T-helper 2 cell treated with Interferon-gamma antibody and Interleukin-4, amounts not matched to agents 100 ng/mL and 5 ng/mL, for 36 hours (primary cell): ENCODE measurements at regions not wholly inside any gene's neighbourhood (a gene's known extent, or its start where the extent isn't known, plus 50 kb on each side); places are given as distances from the start of the nearest gene placed in this dataset.

Experiments
- intact Hi-C: fragments of 100-400 bp; cut with micrococcal nuclease; formaldehyde crosslinking; loops from one replicate; pipeline ENCODE4 v1.15.1; 2023

DNA sequence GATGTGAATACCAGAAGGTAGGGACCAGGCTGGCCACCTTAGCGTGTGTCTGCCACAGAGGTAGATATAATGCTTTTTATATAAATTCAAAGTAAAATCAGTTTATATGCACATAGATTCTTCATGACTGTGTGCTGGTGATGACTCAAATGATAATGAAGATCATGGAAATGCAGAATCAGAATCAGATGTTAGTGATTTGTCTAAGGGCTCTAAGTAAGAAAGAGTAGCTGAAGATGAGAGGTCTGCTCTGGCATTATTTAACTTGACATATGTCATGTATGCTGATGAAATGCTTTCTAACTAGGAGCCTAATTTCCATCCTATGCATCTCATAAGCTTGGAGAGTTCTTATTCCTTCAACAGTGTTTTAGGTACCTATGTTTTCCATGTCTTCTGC is 50.3 kb upstream of the DPH6 start:
- intact Hi-C loops = no loop called here

DNA sequence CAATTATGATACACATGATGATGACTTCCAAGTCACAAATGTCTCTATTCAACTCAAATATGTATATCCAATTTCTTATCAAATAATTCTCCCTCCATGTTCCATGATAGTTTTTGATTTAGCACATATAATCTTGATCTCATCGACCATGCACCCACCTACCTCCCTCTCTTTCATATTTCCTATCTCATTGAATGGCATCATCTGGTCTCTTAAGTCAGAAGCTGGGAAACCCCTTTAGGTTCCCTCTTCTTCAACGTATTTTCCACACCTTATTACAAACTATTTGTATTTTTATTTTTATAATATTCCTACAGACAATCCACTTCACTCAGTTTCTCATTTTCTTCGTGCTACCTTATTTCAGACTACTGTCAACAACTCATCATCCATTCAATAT is 56.9 kb upstream of the DPH6 start:
- intact Hi-C loops = no loop called here

DNA sequence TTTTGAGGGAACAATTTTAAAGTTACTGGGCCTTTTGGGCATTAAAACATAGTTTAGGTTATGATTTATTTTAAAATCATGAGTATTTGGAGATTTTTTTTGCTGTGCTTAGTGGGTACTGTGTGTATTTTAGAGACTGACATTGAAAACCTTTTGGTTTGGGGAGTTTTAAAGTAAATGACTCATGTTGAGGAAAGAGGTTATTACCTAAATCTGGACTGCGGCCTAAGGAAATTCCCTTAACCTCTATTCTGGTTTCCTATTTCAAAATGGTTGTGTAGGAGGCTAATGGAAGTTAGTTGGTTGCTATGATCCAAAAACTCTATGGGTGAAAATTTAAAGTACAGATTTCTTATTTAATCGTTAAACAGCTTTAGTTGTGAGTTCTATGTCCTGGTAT is 57.3 kb upstream of the DPH6 start:
- intact Hi-C loops = no loop called here

DNA sequence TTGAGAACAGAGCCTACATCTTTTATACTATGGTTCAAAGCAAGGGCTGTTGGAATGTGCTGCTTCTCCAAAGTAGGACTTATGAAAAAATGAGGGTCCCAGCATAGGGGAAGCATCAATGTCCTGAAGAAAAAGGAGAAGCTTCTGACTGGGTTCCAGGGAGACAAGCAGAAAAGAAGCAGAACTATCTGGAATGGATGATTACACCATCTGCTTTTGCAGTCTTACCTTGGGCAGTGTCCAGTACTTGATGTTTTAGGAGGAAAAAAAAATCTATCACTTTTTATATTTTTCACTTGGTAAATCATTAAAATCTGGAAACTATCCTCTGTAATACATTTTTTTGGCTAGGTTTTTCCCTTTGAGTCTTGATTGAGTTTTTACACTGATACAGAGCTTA is 57.9 kb upstream of the DPH6 start:
- intact Hi-C loops = no loop called here

DNA sequence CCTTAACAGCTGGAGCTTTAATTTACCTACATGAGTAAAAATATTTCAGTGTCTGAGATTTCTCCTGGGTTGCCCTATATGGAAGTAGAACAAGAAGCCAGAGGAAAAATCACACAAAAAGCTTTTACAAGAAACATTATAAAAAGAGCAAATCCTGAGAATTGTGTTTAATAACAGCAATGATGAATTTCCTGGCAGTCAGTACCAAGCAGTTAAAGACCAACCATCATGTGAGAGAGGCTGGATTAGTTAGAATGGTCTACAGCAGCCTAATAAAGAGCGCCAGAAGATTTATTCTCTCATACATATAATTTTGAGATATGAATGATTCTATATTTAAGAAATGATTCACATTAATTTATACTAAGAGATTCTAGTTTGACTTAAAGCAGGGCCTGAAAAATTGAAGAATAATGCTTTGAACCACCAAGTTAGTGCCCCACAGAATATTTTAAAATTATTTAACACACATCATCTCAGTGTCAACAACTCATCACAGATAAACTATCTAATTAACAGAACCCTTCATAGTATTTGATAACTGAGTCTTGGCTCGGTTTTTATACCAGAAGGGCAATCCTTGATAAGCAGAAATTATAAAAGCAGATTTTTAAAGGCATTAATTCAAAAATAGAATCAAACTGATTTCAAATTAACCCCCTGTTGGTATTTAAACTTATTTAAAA is 59.9 kb upstream of the DPH6 start:
- intact Hi-C loops = no loop called here

DNA sequence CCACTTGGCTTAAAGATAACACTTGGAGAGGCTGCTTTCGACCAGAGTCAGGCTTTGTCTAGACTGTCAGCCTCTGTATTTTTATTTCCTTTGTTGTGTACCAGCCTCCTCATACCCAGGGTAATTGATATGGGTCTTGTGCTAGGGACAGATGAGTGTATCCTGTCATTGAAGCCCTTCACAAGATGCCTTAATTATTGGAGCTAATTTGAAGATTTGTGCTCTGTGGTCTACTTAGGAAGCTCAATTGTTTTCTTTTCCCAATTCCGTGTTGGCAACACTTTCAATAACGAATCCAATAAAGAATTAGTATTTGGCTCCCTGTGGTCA is 60.5 kb upstream of the DPH6 start:
- intact Hi-C loops = no loop called here

DNA sequence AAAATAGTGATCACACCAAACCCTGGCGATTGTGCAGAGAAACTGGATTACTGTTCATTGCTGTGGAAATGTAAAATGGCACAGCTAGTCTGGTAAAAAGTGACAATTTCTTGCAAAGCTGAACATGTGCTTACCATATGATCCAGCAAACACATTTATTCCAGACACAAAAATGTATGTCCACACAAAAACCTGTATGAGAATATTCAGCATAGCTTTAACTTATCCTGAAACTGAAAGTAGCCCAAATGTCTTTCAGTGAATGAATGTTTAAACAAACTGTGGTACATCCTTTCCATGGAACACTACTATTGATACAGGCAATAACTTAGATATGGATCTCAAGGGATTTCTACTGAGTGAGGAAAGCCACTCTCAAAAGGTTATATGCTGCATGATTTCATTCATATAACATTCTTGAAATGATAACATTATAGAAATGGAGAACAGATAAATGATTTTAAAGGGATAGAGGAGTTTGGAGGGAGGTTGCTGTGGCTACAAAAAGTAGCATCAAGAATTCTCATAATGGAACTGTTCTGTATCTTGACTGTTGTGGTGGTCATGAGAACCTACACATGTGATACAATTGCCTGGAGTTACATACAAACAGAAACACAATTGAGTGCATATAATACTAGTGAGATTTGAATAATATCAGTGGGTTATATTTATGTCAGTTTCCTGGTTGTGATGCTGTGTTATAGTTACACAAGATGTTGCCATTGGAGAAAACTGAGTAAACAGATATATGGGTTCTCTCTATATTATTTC is 70.7 kb upstream of the DPH6 start:
- intact Hi-C loops = no loop called here

DNA sequence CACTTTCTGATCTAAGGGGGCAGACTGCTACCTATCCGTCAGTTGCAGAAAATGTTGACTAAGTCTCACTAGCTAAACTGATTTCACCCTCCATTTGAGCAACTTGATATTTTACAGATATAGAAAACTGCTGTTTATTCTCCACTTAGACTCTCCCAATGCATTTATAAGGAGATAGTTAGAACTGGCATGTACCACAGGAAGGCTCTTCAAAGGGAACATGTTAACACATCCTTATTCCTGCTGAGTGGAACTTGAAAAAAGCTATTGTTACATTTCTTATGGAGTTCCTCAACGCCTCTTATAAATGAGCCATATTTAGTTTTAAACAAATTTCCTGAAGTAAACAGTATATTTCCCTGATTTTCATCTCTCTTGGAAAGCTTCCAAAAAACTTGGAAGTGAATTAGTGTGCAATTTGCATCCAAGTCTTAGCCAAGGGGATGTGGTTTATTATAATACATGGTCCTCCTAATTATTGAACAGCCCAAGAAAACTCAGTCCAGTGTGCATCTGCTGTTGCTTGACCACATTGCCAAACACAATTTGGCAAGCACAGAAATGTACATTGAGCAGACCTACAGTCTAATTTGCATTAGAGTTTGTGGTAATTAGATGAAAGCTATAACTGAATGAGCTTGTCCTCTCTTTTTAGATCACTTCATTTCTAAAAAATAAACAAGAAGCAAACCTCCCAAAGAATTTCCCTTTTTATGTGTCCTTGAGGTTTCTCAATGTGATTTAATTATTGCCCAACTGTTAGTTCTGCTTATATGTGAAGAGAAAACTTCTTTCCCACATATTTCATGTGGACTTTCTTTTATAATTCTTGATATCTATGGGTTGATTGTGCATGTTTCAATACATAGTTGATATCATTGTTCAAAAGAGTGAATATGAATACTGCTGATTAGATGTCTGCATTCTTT is 72.6 kb upstream of the DPH6 start:
- intact Hi-C loops = no loop called here

DNA sequence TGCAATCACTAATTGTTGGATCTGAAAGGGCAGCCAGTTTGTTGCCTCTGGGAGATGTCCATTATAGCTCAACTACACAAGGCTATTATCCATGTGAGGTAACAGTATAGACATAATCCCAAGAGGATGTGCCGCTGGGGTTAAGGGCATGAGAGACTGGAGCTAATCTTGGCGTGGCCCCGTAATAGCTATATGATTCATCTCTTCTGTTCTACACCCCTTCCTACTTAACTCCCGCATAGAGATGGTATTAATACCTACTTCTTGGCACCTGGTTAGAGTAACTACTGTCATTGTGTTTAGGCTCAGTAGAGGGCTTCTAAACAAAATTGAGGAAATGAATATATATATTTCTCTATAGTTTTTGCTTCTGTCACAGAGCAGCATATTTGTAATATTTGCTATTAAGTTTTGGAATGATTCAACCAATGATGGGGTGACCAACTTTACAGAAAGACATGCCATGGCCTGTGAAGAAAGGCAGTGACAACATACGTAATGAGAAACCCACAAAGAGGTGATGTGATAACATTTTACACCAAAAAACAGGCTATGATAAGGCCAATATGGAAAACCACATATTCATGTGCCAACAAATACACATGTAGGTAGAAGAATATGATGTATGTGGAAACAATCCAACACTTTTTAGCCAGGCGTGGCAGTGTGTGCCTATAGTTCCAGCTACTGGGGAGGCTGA is 76.8 kb upstream of the DPH6 start:
- intact Hi-C loops = no loop called here

DNA sequence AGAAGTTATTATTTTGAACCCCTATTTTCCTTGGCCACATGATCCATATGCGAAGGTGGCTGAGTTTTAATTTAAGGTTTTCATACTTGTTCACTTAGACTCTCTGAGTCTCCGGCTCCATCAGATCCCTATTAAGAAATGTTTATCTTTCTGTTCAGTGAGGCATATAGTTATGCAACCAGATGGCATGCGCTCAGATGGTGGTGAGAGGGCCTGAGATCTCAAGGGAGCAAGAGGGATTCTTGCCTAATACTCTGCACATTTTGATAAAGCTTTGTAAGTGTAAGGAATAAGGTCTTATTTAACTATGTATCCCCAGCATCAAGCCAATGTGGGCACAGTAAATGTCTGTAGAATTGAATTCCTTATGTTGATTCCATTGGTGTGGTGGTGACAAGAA is 78.9 kb upstream of the DPH6 start:
- intact Hi-C loops = no loop called here

DNA sequence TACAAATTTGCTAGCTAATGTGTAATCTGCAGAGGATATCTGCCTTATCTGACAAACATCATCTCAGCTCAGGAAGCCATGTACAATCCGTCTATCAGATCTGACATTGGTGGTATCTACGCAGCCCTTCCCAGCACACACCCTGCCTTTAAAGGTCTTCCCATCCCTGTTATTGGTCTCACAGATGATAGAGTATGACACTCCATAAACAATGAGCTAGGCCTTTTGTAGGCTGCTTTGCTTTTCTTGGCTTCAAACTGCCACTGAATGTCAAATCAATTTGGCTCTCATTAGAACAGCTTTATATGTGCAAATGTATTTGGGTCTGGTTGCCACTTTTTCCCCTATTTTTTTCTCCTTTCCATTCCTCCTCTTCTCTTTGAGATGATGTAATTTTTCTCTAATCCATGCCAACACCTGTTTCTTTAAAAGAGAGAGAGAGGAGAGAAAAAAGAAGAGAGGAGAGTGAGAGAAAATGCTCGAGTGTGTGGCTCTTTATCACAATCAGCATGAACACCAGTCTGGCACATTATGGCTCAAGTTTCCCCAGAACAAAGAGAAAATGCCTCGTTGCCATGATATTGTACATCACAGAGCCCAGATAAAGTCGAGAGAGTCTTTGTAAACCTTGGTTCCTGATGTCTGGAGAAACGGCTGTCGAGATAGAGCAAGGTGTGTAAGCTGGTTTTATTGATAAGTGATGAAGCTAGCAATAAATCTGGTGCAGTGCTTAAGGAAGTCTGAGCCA is 80.8 kb upstream of the DPH6 start:
- intact Hi-C loops = no loop called here

DNA sequence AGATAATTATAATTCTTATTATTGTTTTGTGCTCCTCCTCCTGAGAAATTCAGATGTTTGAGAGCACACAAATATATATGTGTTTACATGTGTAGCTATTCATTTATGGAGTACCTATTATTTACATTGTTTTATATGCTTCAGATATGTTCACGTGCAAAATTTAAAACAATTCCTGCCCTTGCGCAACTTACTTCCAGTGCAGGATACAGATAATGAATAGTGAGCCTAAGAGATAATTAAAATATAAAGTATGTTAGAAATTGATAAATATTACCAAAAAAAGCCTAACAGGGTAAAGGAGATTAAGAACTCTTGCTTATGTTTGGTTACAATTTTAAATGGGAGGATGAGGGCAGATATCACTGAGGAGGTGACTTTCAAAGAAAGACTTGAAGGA is 81.7 kb upstream of the DPH6 start:
- intact Hi-C loops = no loop called here

DNA sequence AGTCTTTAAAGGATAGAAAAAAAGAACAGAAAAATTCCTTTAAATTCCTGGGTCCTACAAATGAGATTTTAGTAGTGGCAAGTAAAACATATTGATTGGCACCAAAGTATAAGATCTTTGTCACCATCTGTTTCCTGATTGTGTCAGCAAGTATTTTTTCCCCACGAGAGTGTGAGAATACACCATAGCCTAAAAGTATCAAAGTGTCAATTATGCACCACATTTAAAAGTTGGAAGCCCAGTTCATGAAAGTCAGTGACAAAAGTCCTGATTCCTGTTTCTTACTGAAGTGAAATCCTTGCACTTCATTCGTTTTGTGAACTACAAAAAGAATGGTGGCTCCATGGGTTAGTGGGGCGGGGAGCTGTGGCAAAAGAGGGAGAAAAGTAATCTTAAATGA is 83.8 kb upstream of the DPH6 start:
- intact Hi-C loops = no loop called here

DNA sequence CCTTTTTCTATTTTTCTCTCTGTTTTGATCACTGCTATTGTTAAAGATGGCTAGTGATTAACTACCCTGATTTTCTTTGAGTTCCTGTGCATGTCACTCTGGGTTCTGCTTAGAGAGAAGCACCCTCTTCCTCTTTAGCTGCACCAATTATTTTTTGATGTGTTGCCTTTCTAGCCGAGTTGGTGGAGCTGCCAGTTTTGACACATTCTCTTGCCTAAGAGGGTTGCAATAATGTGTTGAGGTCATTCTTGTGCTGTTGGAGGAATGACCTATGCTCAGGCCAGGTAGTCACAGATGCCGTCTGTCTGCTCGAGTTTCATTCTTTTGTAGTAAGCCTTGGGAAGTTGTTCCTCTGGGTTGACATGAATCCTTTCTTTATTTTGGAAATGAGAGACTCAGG is 84.6 kb upstream of the DPH6 start:
- intact Hi-C loops = no loop called here

DNA sequence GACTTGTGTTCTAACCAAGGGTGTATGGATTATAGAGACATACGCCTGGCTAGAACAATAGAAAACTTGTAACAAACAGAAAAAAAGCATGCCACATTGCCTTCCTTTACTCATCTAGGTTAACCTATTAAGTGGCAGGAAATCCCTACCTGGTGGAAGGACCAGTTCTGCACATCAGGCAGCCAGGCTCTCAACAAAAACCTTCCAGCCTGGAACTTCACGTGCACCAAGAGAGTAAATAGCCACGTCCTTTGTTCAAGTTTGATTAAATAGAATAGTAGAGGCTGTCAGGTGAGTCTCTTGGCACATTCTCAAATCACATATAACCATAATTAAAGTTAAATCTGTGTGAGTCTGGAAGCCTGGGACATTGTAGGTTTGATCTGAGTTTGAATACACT is 85.0 kb upstream of the DPH6 start:
- intact Hi-C loops = no loop called here

DNA sequence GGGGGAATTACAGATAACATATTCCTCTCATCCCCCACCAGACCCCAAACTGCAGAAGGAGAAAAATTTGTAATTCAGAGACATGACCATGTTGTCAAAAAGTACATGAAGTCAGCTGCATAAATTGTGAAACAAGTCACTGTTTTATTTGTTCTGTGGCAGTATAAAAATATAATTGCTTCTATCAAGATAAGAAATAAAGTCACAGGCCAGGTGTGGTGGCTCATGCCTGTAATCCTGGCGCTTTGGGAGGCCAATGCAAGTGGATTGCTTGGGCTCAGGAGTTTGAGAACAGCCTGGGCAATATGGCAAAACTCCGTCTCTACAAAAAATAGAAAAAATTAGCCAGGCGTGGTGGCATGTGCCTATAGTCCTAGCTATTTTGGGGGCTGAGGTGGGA is 87.7 kb upstream of the DPH6 start:
- intact Hi-C loops = no loop called here

DNA sequence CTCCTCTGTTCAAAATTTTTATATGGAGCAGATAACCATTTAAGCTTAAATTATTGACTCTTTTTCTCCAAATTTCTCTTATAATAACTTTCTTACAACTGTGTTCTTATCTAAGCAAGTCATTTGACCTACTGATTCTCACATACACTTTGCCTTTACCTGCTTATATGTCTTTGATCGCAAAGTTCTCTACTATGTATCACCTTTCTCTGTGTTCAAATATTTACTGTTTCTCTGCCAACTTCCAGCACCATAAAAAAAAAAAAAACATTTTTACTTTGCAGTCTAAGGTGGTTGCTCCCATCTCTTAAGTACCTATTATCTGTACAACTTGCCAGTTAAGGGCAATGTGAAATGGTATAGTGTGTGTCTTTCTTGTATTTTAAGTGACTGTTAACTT is 100.8 kb upstream of the DPH6 start:
- intact Hi-C loops = no loop called here

DNA sequence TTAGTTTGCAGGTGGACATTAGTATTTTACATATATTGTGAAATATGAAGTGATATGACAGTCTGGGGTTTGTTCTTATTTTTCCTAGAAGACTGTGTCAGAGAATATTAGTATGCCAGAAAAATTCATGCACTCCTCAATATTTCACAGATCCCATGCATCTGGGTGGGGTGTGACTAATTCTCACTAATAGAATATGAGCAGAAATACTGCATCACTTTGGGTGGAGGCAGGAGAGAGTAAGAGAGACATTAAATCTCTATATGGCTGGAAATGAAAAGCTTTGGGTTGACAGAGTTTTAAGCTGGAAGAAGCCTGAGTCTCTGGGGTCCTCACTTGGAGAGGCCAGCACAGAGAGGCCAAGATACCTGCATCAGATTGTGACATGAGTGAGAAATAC is 101.3 kb upstream of the DPH6 start:
- intact Hi-C loops = no loop called here

DNA sequence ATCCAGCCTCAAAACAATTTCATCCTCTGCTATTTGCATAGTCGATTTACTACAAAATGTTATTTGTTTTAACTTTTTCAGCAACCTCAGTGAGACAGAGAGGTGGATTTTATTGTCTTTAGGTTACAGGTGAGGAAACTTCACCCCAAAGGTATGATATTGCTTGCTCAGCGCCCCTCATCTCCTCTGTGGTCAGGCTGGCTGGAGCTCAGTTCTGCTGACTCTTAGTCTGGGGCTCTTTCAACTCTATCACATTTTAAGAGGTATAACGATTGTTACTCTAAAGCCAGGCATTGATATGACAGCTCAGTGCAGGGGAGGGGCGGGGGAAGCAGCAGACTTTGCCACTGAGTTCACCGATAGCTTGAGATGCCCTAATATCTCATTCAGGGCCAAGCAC is 103.0 kb upstream of the DPH6 start:
- intact Hi-C loops = no loop called here

DNA sequence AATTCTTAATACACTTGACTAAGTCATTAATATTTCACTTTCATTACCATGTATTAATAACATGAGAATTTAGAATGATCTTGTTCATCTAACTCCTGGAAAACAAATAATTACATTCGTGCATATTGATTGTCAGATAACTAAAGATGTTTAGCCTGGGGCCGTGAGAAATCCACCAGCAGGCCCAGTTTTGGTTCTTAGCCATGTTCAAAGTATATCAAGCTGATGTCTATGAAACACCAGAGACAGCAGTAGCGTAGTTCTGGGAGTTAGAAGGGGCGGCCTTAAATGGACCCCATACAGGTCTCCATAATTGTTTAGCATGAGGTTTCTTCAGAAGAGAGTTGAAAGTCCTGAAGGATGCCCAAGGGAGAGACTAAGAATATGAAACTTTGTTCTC is 103.6 kb upstream of the DPH6 start:
- intact Hi-C loops = no loop called here

DNA sequence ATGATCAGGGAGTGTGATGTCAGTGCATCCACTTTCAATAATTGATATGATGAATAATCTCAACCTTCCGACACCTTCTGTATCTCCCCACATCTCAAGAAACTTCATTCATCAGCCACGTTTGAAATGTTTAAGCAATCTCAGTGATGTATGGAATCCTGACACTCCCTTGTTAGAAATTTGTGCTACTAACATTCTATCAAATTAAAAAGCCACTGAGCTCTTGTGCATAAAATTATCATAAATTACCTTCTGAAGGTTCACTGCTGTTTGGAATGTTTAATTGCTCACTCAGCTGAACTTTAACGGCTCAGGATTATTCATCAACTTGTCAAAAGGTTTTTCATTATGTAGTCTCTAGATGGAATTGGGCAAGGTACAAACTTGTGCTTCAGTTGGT is 108.4 kb upstream of the DPH6 start:
- intact Hi-C loops = no loop called here
